Activated CD8-positive, alpha-beta T cell treated with anti-CD3 and anti-CD28 coated beads, Interleukin-2, amount 10 ng/mL, durations not matched to agents 7 days and 5 days (primary cell): ENCODE measurements at regions not wholly inside any gene's neighbourhood (a gene's known extent, or its start where the extent isn't known, plus 50 kb on each side); places are given as distances from the start of the nearest gene placed in this dataset.

ENCODE experiments used
- ATAC-seq: fragments of 150-1000 bp; cut with Tn5 transposase; one replicate; pipeline ENCODE4 v1.10.0; 2021; ENCODE audit warnings: moderate library complexity
- CTCF ChIA-PET: fragments of 350-600 bp; sonication (Branson Sonifier 250); formaldehyde crosslinking; loops from one replicate; lab custom pipeline; 2021; ENCODE audit warnings: antibody characterized with exemption; lab: Charles Lee
- POLR2A ChIA-PET: fragments of 350-600 bp; sonication (Branson Sonifier 250); formaldehyde crosslinking; loops from one replicate; lab custom pipeline; 2021; ENCODE audit warnings: antibody characterized with exemption; lab: Charles Lee
- DNase-seq: peaks from one replicate; pipeline ENCODE4 v3.0.0-alpha.2; 2020
- H3K27ac Mint-ChIP-seq: one replicate; pipeline ENCODE4 v1.8.0; 2021; ENCODE audit warnings: mild to moderate bottlenecking, mixed read lengths
- H3K27me3 Mint-ChIP-seq: one replicate; pipeline ENCODE4 v1.8.0; 2021; ENCODE audit warnings: low read depth, mixed read lengths
- H3K36me3 Mint-ChIP-seq: one replicate; pipeline ENCODE4 v1.8.0; 2021; ENCODE audit warnings: low read depth, mixed read lengths
- H3K4me1 Mint-ChIP-seq: one replicate; pipeline ENCODE4 v1.8.0; 2021; ENCODE audit warnings: low read depth, mixed read lengths
- H3K4me3 Mint-ChIP-seq: one replicate; pipeline ENCODE4 v1.8.0; 2021; ENCODE audit warnings: mild to moderate bottlenecking, mixed read lengths
- H3K9me3 Mint-ChIP-seq: one replicate; pipeline ENCODE4 v1.8.0; 2022; ENCODE audit warnings: mixed read lengths; ENCODE audit not compliant: insufficient read depth

DNA sequence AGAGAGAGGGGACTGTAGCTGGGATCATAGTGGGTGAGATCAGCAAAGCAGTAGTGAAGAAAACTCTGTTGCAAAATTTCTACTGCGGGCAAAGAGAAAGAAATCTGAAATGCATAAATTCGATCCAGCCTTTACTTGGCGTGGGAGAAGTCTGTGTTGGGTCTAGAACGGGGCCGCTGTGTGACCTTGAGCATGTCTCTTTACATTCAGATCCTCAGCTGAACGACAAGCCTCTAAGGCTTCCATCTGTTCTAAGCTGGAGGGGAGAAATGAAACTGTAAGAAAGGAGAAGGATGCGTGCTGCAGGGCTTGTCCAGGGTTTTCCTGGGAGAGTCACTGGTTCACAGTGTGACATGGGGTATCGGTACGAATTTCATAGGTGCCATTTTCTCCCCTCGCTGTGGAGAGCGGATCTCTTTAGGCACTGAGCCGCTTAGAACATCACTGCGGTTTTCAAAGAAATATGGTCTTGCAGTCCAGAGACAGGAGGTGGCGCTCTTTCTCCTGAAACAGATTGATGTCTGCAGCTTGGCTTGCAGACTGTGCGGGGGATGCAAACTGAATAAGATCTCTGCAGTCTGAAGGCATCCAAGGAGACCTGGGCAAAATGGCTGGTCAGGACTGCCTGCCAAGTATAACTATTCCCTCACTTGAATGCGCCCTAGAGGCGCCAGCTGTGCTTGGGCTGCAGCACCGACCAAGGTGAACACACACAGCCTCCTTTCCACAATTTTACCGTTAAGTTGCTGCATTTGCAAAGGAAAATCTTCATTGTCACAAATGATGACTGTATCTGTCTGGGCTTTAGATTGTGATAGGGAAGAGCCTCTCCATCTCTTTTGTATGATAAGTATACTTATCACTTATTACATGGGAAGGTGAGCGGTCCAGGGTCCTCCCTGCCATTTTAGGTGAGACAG is 104.1 kb downstream of the XCL2 start:
- ChIA-PET POLR2A (interaction anchor here (0.7 to 2.1 kb wide), 5 partner anchors 18 to 164 kb away, joined by 3 to 4 read pairs (median 4); no protein-coding TSS in a partner anchor), CTCF (interaction anchor here (0.6 to 13.2 kb wide), 53 partner anchors 10 to 917 kb away, joined by 3 to 258 read pairs (median 5); no protein-coding TSS in a partner anchor)
- H3K4me3 Mint-ChIP-seq, result peak overlapping the region; percentile 47
- H3K4me1 Mint-ChIP-seq, result peaks cover 65% of the 10 kb centered on the region
- H3K27me3 Mint-ChIP-seq, result no peaks in the 10 kb centered on the region
- DNase-seq (peak; percentile 96), ATAC-seq (peak; percentile 86)
- H3K9me3 Mint-ChIP-seq, result no peaks in the 10 kb centered on the region
- H3K27ac Mint-ChIP-seq, result peak overlapping the region; percentile 82
- H3K36me3 Mint-ChIP-seq, result peaks cover 26% of the 10 kb centered on the region

- H3K27me3 Mint-ChIP-seq, result no peaks in the 10 kb centered on the region
- no peak for ATAC-seq
- H3K9me3 Mint-ChIP-seq, result no peaks in the 10 kb centered on the region
- DNase-seq, result no peak
- peaks cover 55% of the 10 kb centered on the region for H3K4me1 Mint-ChIP-seq
- H3K36me3 Mint-ChIP-seq, result peaks cover 23% of the 10 kb centered on the region
- CTCF ChIA-PET, result interaction anchor here (0.8 to 13.2 kb wide), 39 partner anchors 9 to 910 kb away, joined by 3 to 258 read pairs (median 5); no protein-coding TSS in a partner anchor
- POLR2A ChIA-PET, result interaction anchor here (0.6 to 1.1 kb wide), 3 partner anchors 17 to 93 kb away, joined by 3 to 4 read pairs (median 3); no protein-coding TSS in a partner anchor
- H3K4me3 Mint-ChIP-seq, result no peak overlapping the region
- H3K27ac Mint-ChIP-seq, result peak overlapping the region; percentile 82
These were observed 105.2 kb downstream of the XCL2 start for GRCh38 chr1:168438626-168439025.

- no peak for DNase-seq
- no peaks in the 10 kb centered on the region for H3K9me3 Mint-ChIP-seq
These were observed 106.0 kb downstream of the XCL2 start for GRCh38 chr1:168437821-168438220.

GRCh38 chr1:168435439-168435838 is 108.4 kb downstream of the XCL2 start:
- H3K4me1 Mint-ChIP-seq, result peaks cover 32% of the 10 kb centered on the region
- no peaks in the 10 kb centered on the region for H3K36me3 Mint-ChIP-seq
- H3K9me3 Mint-ChIP-seq, result no peaks in the 10 kb centered on the region
- H3K4me3 Mint-ChIP-seq, result no peak overlapping the region
- ChIA-PET CTCF (interaction anchor here (1.3 to 13.2 kb wide), 4 partner anchors 49 to 200 kb away, joined by 3 to 258 read pairs (median 11); no protein-coding TSS in a partner anchor), POLR2A (no interaction called here)
- no peaks in the 10 kb centered on the region for H3K27me3 Mint-ChIP-seq
- no peak overlapping the region for H3K27ac Mint-ChIP-seq
- ATAC-seq, result no peak
- DNase-seq, result no peak

More at GRCh38 chr1:168437821-168438220, 106.0 kb downstream of the XCL2 start:
- ATAC-seq, result no peak
- POLR2A ChIA-PET, result no interaction called here
- H3K36me3 Mint-ChIP-seq, result peaks cover 17% of the 10 kb centered on the region
- H3K27me3 Mint-ChIP-seq, result no peaks in the 10 kb centered on the region
- peaks cover 47% of the 10 kb centered on the region for H3K4me1 Mint-ChIP-seq
- H3K27ac Mint-ChIP-seq, result no peak overlapping the region
- H3K4me3 Mint-ChIP-seq, result no peak overlapping the region
- CTCF ChIA-PET, result interaction anchor here (1.1 to 13.2 kb wide), 9 partner anchors 15 to 268 kb away, joined by 3 to 258 read pairs (median 14); no protein-coding TSS in a partner anchor

DNA sequence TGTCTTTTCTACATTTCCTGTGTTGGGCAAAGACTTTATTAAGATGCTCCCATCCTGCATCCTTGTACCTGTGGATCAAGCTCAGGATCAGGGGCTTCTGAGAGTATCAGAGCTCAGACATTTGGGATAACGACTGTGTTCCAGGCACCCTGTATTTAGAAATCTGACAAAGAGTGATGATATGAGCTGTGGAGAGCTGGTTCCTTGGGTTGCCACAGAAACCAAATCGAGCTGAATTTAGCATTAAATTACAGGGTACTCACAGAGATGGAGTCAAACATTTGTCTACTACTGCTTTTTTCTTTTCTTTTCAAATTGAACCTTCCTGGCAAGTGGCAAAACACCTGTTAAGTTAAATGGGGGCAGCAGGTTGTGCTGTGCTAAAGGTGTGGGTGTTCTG is 110.6 kb downstream of the XCL2 start:
- Mint-ChIP-seq H3K4me3 (no peak overlapping the region), H3K4me1 (peaks cover 13% of the 10 kb centered on the region), H3K9me3 (no peaks in the 10 kb centered on the region), H3K27me3 (no peaks in the 10 kb centered on the region), H3K36me3 (no peaks in the 10 kb centered on the region), H3K27ac (no peak overlapping the region)
- ChIA-PET CTCF (interaction anchor here (0.9 to 13.2 kb wide), 6 partner anchors 10 to 205 kb away, joined by 3 to 258 read pairs (median 3); no protein-coding TSS in a partner anchor), POLR2A (no interaction called here)
- DNase-seq (no peak), ATAC-seq (no peak)

DNA sequence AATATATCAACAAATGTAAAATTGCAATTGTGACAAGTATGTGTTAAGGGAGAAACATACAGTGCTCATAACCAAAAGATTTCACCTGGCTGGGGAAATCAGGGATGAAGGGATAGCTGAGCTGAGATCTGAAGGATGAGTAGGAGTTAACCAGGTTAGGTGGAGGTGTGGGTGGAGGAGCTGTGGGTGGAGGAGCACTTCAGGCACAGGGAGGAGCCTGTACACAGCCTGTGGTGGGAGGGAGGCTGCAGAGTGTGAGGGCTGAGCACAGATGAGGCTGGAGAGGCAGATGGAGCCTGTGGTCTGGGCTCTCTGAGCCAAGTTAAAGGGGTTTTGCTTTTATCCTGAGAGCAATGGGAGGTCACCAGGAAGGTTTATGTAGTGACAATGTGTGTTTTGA is 111.9 kb downstream of the XCL2 start:
- Mint-ChIP-seq H3K36me3 (no peaks in the 10 kb centered on the region), H3K27ac (no peak overlapping the region), H3K4me1 (peaks cover 12% of the 10 kb centered on the region), H3K27me3 (no peaks in the 10 kb centered on the region), H3K9me3 (no peaks in the 10 kb centered on the region), H3K4me3 (no peak overlapping the region)
- DNase-seq (no peak), ATAC-seq (no peak)
- CTCF ChIA-PET, result interaction anchor here (0.8 to 2.6 kb wide), 2 partner anchors 10 to 89 kb away, joined by 3 to 17 read pairs; no protein-coding TSS in a partner anchor
- POLR2A ChIA-PET, result no interaction called here

DNA sequence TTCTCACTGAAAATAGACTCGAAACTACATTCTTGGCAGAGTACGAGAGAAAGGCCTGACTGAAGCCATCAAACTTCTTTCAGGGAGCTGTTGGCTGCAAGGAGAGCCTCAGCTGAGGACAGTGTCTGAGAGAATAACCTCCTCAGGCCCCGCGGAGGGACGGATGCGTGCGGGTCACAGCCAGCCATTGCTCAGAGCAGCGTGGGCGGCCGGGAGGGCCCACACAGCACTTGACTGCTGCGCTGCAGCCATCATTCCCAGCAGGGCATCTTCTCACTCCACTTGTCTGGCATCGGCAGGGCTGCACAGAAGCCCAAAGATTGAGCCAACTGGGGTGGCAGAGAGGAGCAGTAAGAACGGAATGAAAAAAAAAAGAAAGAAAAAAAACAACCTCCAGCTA is 113.5 kb downstream of the XCL2 start:
- Mint-ChIP-seq H3K9me3 (no peaks in the 10 kb centered on the region), H3K27me3 (no peaks in the 10 kb centered on the region), H3K4me3 (no peak overlapping the region), H3K36me3 (no peaks in the 10 kb centered on the region), H3K4me1 (peaks cover 12% of the 10 kb centered on the region), H3K27ac (no peak overlapping the region)
- CTCF ChIA-PET, result interaction anchor here (1.9 to 2.6 kb wide), 2 partner anchors 9 to 88 kb away, joined by 8 to 17 read pairs; no protein-coding TSS in a partner anchor
- ATAC-seq, result no peak
- POLR2A ChIA-PET, result no interaction called here
- DNase-seq, result no peak

- DNase-seq (no peak), ATAC-seq (no peak)
- peaks cover under 1% of the 10 kb centered on the region for H3K9me3 Mint-ChIP-seq
- POLR2A ChIA-PET, result no interaction called here
- H3K4me3 Mint-ChIP-seq, result no peak overlapping the region
- H3K27me3 Mint-ChIP-seq, result no peaks in the 10 kb centered on the region
- H3K4me1 Mint-ChIP-seq, result peaks cover 15% of the 10 kb centered on the region
- CTCF ChIA-PET, result interaction anchor here (1.1 to 1.9 kb wide), 4 partner anchors 11 to 193 kb away, joined by 3 to 8 read pairs (median 6); no protein-coding TSS in a partner anchor
- peaks cover 2% of the 10 kb centered on the region for H3K36me3 Mint-ChIP-seq
- no peak overlapping the region for H3K27ac Mint-ChIP-seq
These were observed 115.6 kb downstream of the XCL2 start for GRCh38 chr1:168428063-168428731.

DNA sequence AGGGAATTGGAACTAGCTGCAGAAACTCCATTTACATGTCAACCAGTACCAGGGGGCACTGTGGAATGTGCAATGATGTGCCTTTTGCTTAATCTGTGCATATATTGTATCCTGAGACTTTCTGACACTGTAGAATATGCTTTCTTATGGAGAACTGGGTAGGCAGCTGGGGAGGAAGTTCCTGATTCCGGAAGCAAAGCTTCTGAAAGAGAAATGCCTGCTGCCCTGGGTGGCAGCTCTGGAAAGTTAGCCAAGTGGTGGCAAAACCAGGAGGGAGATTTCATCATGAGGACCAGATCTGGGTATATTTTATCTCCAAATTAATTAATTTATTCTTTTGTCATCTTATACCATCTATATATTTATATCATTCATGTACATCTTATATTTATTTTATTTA is 116.7 kb downstream of the XCL2 start:
- Mint-ChIP-seq H3K27ac (no peak overlapping the region), H3K4me3 (no peak overlapping the region), H3K27me3 (no peaks in the 10 kb centered on the region), H3K9me3 (peaks cover 6% of the 10 kb centered on the region), H3K4me1 (peaks cover 20% of the 10 kb centered on the region), H3K36me3 (peaks cover 7% of the 10 kb centered on the region)
- no peak for DNase-seq
- ATAC-seq, result no peak
- ChIA-PET CTCF (interaction anchor here (1.1 to 2.0 kb wide), 4 partner anchors 10 to 192 kb away, joined by 3 to 9 read pairs (median 6); no protein-coding TSS in a partner anchor), POLR2A (no interaction called here)

DNA sequence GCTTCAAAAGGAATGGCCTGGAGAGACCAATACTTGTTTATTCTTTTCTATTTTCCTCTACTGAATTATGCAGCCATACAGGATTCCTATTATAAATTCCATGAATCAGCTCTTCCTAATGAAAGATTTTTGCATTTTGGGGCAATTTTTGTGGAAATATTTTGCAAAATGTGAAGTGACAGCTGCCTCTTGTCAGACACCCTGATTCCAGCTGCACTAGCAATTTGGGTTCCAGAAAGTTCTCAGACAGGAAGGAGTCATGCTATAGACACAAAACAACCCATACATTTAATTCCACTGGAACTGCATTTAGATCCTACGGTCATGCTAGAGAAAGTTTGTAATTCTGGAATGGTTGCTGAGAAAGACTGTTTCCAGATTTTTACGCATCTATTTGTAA is 119.5 kb downstream of the XCL2 start:
- ATAC-seq, result no peak
- DNase-seq, result no peak
- H3K27me3 Mint-ChIP-seq, result no peaks in the 10 kb centered on the region
- H3K36me3 Mint-ChIP-seq, result peaks cover 11% of the 10 kb centered on the region
- H3K27ac Mint-ChIP-seq, result no peak overlapping the region
- no peak overlapping the region for H3K4me3 Mint-ChIP-seq
- peaks cover 6% of the 10 kb centered on the region for H3K9me3 Mint-ChIP-seq
- POLR2A ChIA-PET, result no interaction called here
- CTCF ChIA-PET, result interaction anchor here (1.1 to 5.4 kb wide), 3 partner anchors 15 to 81 kb away, joined by 3 to 40 read pairs (median 4); no protein-coding TSS in a partner anchor
- peaks cover 38% of the 10 kb centered on the region for H3K4me1 Mint-ChIP-seq

GRCh38 chr1:168422203-168422847 is 121.5 kb downstream of the XCL2 start:
- H3K4me3 Mint-ChIP-seq, result no peak overlapping the region
- ATAC-seq (no peak), DNase-seq (no peak)
- H3K36me3 Mint-ChIP-seq, result peaks cover 11% of the 10 kb centered on the region
- ChIA-PET CTCF (interaction anchor here (1.0 to 5.4 kb wide), 10 partner anchors 9 to 340 kb away, joined by 3 to 40 read pairs (median 6); no protein-coding TSS in a partner anchor), POLR2A (interaction anchor here (1.4 kb wide), 1 partner anchor 17 kb away, joined by 3 read pairs; no protein-coding TSS in a partner anchor)
- H3K27ac Mint-ChIP-seq, result no peak overlapping the region
- H3K4me1 Mint-ChIP-seq, result peaks cover 34% of the 10 kb centered on the region
- no peaks in the 10 kb centered on the region for H3K27me3 Mint-ChIP-seq
- H3K9me3 Mint-ChIP-seq, result peaks cover 6% of the 10 kb centered on the region
